Erythroblast (primary cell): ENCODE measurements at regions not wholly inside any gene's neighbourhood (a gene's known extent, or its start where the extent isn't known, plus 50 kb on each side); places are given as distances from the start of the nearest gene placed in this dataset.

Source experiments
- GATA1 ChIP-seq: IDR thresholded peaks from 2 replicates; pipeline ENCODE4 v1.6.1; 2011; ENCODE audit warnings: low read depth, mild to moderate bottlenecking, control low read depth, low read length, moderate library complexity
- POLR2A ChIP-seq: IDR thresholded peaks from 2 replicates; pipeline ENCODE4 v1.6.1; 2011; ENCODE audit warnings: mild to moderate bottlenecking, low read length

- TF ChIP-seq POLR2A (no peak), GATA1 (no peak)
These were observed 230.1 kb downstream of the BRD1 start for GRCh38 chr22:49597428-49598039.
